ENCODE measurements at regions not wholly inside any gene's neighbourhood (a gene's known extent, or its start where the extent isn't known, plus 50 kb on each side); places are given as distances from the start of the nearest gene placed in this dataset.

DNA sequence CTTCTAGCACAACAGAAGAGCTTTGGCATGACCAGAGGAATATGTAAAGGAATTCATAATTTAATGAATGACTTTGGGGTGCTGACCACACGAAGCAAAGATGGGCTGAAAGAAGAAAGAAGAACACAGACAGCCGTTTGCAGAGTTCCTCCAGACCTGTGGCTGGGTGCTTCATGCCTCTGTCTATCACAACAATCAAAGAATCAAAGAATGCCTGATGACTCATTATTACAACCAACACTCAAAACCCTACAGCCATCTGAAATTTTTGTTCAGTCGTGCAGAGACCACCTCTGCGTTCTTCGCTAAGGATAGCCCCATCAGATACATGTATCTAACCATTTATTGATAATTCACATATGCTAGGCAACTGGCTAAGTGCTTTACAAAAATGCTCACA, 129.0 kb upstream of the PRICKLE2 start:
- Histone ChIP-seq H3K9me3 (ENCODE audit: control insufficient read depth, low read length) (no peaks in the 10 kb centered on the region), H3K79me2 (no peaks in the 10 kb centered on the region), H3K4me3 (ENCODE audit: low read depth, low read length) (no peak overlapping the region), H3K27ac (no peak overlapping the region), H3K4me2 (ENCODE audit: low read length) (no peak overlapping the region), H3K4me1 (no peaks in the 10 kb centered on the region), H3K9ac (no peak overlapping the region), H3K36me3 (ENCODE audit: control insufficient read depth, insufficient read depth, low read length) (no peaks in the 10 kb centered on the region), H3K27me3 (ENCODE audit: control insufficient read depth, insufficient read depth, low read length) (no peaks in the 10 kb centered on the region), H2AFZ (no peak overlapping the region)
- TF ChIP-seq, protein P1, sequence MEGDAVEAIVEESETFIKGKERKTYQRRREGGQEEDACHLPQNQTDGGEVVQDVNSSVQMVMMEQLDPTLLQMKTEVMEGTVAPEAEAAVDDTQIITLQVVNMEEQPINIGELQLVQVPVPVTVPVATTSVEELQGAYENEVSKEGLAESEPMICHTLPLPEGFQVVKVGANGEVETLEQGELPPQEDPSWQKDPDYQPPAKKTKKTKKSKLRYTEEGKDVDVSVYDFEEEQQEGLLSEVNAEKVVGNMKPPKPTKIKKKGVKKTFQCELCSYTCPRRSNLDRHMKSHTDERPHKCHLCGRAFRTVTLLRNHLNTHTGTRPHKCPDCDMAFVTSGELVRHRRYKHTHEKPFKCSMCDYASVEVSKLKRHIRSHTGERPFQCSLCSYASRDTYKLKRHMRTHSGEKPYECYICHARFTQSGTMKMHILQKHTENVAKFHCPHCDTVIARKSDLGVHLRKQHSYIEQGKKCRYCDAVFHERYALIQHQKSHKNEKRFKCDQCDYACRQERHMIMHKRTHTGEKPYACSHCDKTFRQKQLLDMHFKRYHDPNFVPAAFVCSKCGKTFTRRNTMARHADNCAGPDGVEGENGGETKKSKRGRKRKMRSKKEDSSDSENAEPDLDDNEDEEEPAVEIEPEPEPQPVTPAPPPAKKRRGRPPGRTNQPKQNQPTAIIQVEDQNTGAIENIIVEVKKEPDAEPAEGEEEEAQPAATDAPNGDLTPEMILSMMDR (IDR thresholded peaks at IDR 0.05), result no peak

DNA sequence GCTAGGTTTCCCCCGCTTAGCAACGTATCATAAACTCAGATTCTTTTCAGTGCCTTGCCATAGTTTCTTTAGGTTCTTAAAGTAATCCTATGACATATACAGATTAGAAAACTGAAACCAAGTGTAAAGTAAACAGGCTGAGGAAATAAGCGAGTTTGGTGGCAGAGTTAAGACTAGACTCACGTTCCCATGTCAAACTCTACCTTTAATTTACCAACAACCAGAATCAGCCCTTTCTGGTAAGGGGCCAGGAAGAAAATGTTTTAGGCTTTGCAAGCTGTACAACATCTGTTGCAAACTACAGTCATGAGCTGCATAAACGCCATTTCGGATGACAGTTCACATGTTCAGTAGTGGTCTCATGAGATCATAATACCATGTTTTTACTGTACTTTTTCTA, 128.0 kb upstream of the PRICKLE2 start:
- Histone ChIP-seq H3K9ac (no peak overlapping the region), H3K4me1 (no peaks in the 10 kb centered on the region), H3K27me3 (ENCODE audit: control insufficient read depth, insufficient read depth, low read length) (no peaks in the 10 kb centered on the region), H3K4me2 (ENCODE audit: low read length) (no peak overlapping the region), H3K4me3 (ENCODE audit: low read depth, low read length) (no peak overlapping the region), H3K9me3 (ENCODE audit: control insufficient read depth, low read length) (no peaks in the 10 kb centered on the region), H3K27ac (no peak overlapping the region), H3K36me3 (ENCODE audit: control insufficient read depth, insufficient read depth, low read length) (no peaks in the 10 kb centered on the region), H2AFZ (no peak overlapping the region), H3K79me2 (no peaks in the 10 kb centered on the region)
- TF ChIP-seq, protein P1 (IDR thresholded peaks at IDR 0.05), result no peak

DNA sequence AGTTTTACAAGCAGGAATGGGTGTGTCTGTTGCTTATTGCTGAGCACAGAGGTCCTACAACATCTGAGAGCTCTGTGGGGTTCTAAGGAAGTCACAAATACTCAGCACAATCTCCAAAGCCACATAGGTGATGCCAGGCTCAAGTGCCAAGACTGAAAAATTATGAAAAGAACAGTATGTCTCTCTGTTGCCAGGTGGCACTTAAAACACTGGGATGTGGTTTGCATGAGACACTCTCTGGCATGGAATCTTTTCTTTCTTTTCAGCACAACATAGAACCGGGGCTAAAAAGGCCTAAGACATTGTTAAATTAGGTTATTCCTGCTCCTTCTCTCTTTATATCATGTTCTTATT, 127.3 kb upstream of the PRICKLE2 start:
- Histone ChIP-seq H3K79me2 (no peaks in the 10 kb centered on the region), H3K9ac (no peak overlapping the region), H3K4me1 (no peaks in the 10 kb centered on the region), H3K27me3 (ENCODE audit: control insufficient read depth, insufficient read depth, low read length) (no peaks in the 10 kb centered on the region), H3K36me3 (ENCODE audit: control insufficient read depth, insufficient read depth, low read length) (no peaks in the 10 kb centered on the region), H3K4me2 (ENCODE audit: low read length) (no peak overlapping the region), H3K4me3 (ENCODE audit: low read depth, low read length) (no peak overlapping the region), H3K27ac (no peak overlapping the region), H2AFZ (no peak overlapping the region), H3K9me3 (ENCODE audit: control insufficient read depth, low read length) (no peaks in the 10 kb centered on the region)
- TF ChIP-seq, protein P1 (IDR thresholded peaks at IDR 0.05), result no peak

DNA sequence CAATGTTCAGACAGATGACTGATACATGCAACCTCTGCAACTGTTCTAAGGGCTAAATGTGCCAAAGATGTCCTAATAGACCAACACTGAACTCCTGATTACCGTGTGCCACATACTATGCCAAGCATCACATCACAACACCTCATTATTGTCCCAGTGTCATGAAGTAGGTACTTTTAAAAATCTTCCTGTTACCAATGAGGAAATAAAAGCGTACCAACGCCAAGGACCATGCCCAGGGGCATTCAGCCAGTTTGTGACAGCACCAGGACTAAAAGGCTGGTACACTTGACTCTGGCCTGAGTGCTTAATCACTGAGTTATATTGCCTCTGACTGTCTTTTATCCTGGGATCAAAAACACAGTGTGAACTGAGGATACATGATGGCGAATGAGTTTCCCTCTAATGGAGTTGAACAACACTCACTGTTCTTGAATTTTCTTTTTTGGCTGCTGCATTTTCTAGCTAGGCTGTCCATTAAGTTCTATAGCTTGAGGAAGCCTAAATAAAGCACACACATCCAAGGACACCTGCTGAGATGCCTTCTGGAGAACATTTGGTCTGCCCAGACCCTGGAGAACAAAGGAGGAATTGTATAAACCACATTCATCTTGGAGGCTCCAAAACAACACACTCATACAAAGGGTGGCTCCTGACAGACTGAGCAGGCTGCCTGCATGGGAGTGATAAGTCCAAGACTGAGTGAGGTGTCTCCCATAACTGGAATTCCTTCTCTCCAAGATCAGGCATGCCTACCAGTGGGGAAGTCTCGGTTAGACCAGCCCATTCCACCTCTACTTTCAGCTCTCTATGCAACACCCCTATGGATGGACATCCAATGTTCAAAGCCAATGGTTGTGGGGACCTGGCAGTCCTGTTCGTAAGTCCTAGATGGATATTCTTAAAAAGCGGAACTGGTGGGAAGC, 126.7 kb upstream of the PRICKLE2 start:
- Histone ChIP-seq H3K27ac (no peak overlapping the region), H2AFZ (no peak overlapping the region), H3K9me3 (ENCODE audit: control insufficient read depth, low read length) (no peaks in the 10 kb centered on the region), H3K4me3 (ENCODE audit: low read depth, low read length) (no peak overlapping the region), H3K9ac (no peak overlapping the region), H3K4me1 (no peaks in the 10 kb centered on the region), H3K79me2 (no peaks in the 10 kb centered on the region), H3K36me3 (ENCODE audit: control insufficient read depth, insufficient read depth, low read length) (no peaks in the 10 kb centered on the region), H3K27me3 (ENCODE audit: control insufficient read depth, insufficient read depth, low read length) (no peaks in the 10 kb centered on the region), H3K4me2 (ENCODE audit: low read length) (no peak overlapping the region)
- TF ChIP-seq, protein P1 (IDR thresholded peaks at IDR 0.05), result no peak

DNA sequence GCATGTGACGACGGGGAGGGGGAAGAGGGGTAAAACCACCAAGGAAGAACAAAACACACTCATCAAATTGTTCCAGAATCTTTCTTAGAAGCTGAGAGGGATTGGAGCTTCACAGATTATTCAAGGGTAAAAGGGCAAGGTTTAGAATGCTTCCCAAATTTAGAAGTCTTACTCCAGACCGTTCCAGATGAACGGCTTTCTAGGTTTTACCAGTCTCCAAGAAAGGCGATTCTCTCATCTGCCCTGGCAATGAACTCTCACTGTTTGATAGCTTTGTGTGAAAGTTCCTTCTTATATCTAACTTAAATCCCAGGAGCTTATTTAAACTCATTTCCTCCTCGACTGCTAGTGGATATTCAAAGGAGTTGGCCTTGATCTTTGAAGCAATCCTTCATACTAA, 124.3 kb upstream of the PRICKLE2 start:
- no peak overlapping the region for H2AFZ ChIP-seq
- H3K9me3 ChIP-seq (ENCODE audit: control insufficient read depth, low read length), result no peaks in the 10 kb centered on the region
- no peaks in the 10 kb centered on the region for H3K27me3 ChIP-seq (ENCODE audit: control insufficient read depth, insufficient read depth, low read length)
- no peaks in the 10 kb centered on the region for H3K79me2 ChIP-seq
- TF ChIP-seq, protein P1 (IDR thresholded peaks at IDR 0.05), result no peak
- H3K36me3 ChIP-seq (ENCODE audit: control insufficient read depth, insufficient read depth, low read length), result no peaks in the 10 kb centered on the region
- no peak overlapping the region for H3K4me3 ChIP-seq (ENCODE audit: low read depth, low read length)
- no peaks in the 10 kb centered on the region for H3K4me1 ChIP-seq
- no peak overlapping the region for H3K4me2 ChIP-seq (ENCODE audit: low read length)
- H3K9ac ChIP-seq, result no peak overlapping the region
- no peak overlapping the region for H3K27ac ChIP-seq
